ENCODE measurements at regions not wholly inside any gene's neighbourhood (a gene's known extent, or its start where the extent isn't known, plus 50 kb on each side); places are given as distances from the start of the nearest gene placed in this dataset.
"Not testable (repeated sequence)": the region's sequence is repeated elsewhere in the genome, so short reads cannot be mapped to it uniquely, and the experiment has no call there.

- no peak for DNase-seq
Observed at GRCh38 chr6:56838016-56838555, 116.8 kb upstream of the BEND6 start.

GRCh38 chr6:56837322-56837894 is 117.5 kb upstream of the BEND6 start:
- no peak for DNase-seq

- no peak for DNase-seq
Observed at GRCh38 chr6:56835612-56836011, 119.3 kb upstream of the BEND6 start.

GRCh38 chr6:56833873-56834272 is 121.0 kb upstream of the BEND6 start:
- no peak for DNase-seq

GRCh38 chr6:56833127-56833791 is 121.6 kb upstream of the BEND6 start:
- DNase-seq, result no peak

GRCh38 chr6:56832225-56832624 is 122.7 kb upstream of the BEND6 start:
- no peak for DNase-seq

- DNase-seq, result no peak
Observed at GRCh38 chr6:56831334-56831733, 123.6 kb upstream of the BEND6 start.

GRCh38 chr6:56827908-56828649 is 126.8 kb upstream of the BEND6 start:
- no peak for DNase-seq

GRCh38 chr6:56824431-56824830 is 130.5 kb upstream of the BEND6 start:
- DNase-seq, result not testable (repeated sequence)

GRCh38 chr6:56821005-56821432 is 133.9 kb upstream of the BEND6 start:
- DNase-seq, result no peak

- no peak for DNase-seq
Observed at GRCh38 chr6:56820060-56820459, 134.8 kb upstream of the BEND6 start.

GRCh38 chr6:56819604-56820003 is 135.3 kb upstream of the BEND6 start:
- DNase-seq, result no peak

- no peak for DNase-seq
Observed at GRCh38 chr6:56816370-56816769, 138.5 kb upstream of the BEND6 start.

- DNase-seq, result no peak
Observed at GRCh38 chr6:56815436-56815835, 139.5 kb upstream of the BEND6 start.

- no peak for DNase-seq
Observed at GRCh38 chr6:56814802-56815201, 140.1 kb upstream of the BEND6 start.

- DNase-seq, result no peak
Observed at GRCh38 chr6:56814308-56814707, 140.6 kb upstream of the BEND6 start.

GRCh38 chr6:56812851-56813250 is 142.1 kb upstream of the BEND6 start:
- not testable (repeated sequence) for DNase-seq

- DNase-seq, result peak; percentile 17 to 39
Observed at GRCh38 chr6:56808871-56809359, 146.0 kb upstream of the BEND6 start.

- DNase-seq, result no peak
Observed at GRCh38 chr6:56807989-56808337, 146.9 kb upstream of the BEND6 start.

GRCh38 chr6:56807326-56807988 is 147.4 kb upstream of the BEND6 start:
- DNase-seq, result no peak

- no peak for DNase-seq
Observed at GRCh38 chr6:56806368-56806767, 148.5 kb upstream of the BEND6 start.

- peak in 1 of 2 experiments; percentile 27 for DNase-seq
Observed at GRCh38 chr6:56804996-56805395, 149.9 kb upstream of the BEND6 start.

- no peak for DNase-seq
Observed at GRCh38 chr6:56803594-56803993, 151.3 kb upstream of the BEND6 start.

Data from SW 1271 (cell line).